ENCODE measurements at regions not wholly inside any gene's neighbourhood (a gene's known extent, or its start where the extent isn't known, plus 50 kb on each side); places are given as distances from the start of the nearest gene placed in this dataset.

DNA sequence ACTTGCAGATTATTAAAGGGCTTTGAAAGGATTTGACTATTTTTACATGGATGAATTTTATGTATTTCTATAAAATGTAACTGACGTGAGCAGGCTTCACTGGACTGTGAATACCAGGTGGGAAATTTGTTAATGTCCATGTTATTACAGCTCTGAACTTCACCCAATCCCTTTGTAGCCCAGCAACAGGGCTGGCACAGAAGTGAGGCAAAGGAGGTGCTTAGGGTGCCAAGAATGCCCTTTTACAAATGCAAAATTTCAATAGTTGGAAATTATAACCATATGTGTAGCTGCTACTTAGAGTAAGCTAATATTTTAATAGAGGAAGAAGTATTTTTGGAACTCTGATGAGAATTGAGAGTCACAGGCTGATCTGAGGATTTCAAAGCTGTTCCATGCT, 53.7 kb upstream of the FAM98A start:
- H4K20me1 ChIP-seq (ENCODE audit: low read depth, low read length): no peaks in the 10 kb centered on the region
- H3K79me2 ChIP-seq (ENCODE audit: insufficient read depth, low read length): no peaks in the 10 kb centered on the region
- H3K9me2 ChIP-seq (replicated peaks; ENCODE audit: insufficient read depth, low read length): no peaks in the 10 kb centered on the region
- H3K9me3 ChIP-seq (ENCODE audit: insufficient read depth, low read length): no peaks in the 10 kb centered on the region
- H3K27me3 ChIP-seq (ENCODE audit: low read length): no peaks in the 10 kb centered on the region
- TF ChIP-seq CTCF (IDR thresholded peaks at IDR 0.05; ENCODE audit: insufficient read depth, low read length, poor library complexity, severe bottlenecking): no peak
- TF ChIP-seq EZH2phosphoT487 (conservative IDR thresholded peaks at IDR 0.05; ENCODE audit: low read length): no peak
- no peak overlapping the region for H3K9ac ChIP-seq (ENCODE audit: low read length)
- H3K4me3 ChIP-seq (ENCODE audit: insufficient read depth, low read length, poor library complexity, severe bottlenecking): no peak overlapping the region
- no peak overlapping the region for H3K4me2 ChIP-seq (ENCODE audit: low read depth, low read length, poor library complexity, severe bottlenecking)
- no peak overlapping the region for H2AFZ ChIP-seq (ENCODE audit: low read depth, low read length, severe bottlenecking)
- no peaks in the 10 kb centered on the region for H3K36me3 ChIP-seq (ENCODE audit: low read length)
- no peak overlapping the region for H3K27ac ChIP-seq (ENCODE audit: low read depth, low read length)
- no peaks in the 10 kb centered on the region for H3F3A ChIP-seq (ENCODE audit: insufficient read depth)

- TF ChIP-seq EZH2phosphoT487 (conservative IDR thresholded peaks at IDR 0.05; ENCODE audit: low read length) (no peak), CTCF (IDR thresholded peaks at IDR 0.05; ENCODE audit: insufficient read depth, low read length, poor library complexity, severe bottlenecking) (no peak)
- H3K79me2 ChIP-seq (ENCODE audit: insufficient read depth, low read length): no peaks in the 10 kb centered on the region
- no peaks in the 10 kb centered on the region for H3K9me3 ChIP-seq (ENCODE audit: insufficient read depth, low read length)
- H3K4me2 ChIP-seq (ENCODE audit: low read depth, low read length, poor library complexity, severe bottlenecking): no peak overlapping the region
- no peaks in the 10 kb centered on the region for H3F3A ChIP-seq (ENCODE audit: insufficient read depth)
- no peaks in the 10 kb centered on the region for H4K20me1 ChIP-seq (ENCODE audit: low read depth, low read length)
- H2AFZ ChIP-seq (ENCODE audit: low read depth, low read length, severe bottlenecking): no peak overlapping the region
- no peak overlapping the region for H3K4me3 ChIP-seq (ENCODE audit: insufficient read depth, low read length, poor library complexity, severe bottlenecking)
- H3K9me2 ChIP-seq (replicated peaks; ENCODE audit: insufficient read depth, low read length): no peaks in the 10 kb centered on the region
- H3K27ac ChIP-seq (ENCODE audit: low read depth, low read length): no peak overlapping the region
- no peak overlapping the region for H3K9ac ChIP-seq (ENCODE audit: low read length)
- no peaks in the 10 kb centered on the region for H3K36me3 ChIP-seq (ENCODE audit: low read length)
- H3K27me3 ChIP-seq (ENCODE audit: low read length): no peaks in the 10 kb centered on the region
Measured at GRCh38 chr2:33650171-33650570, 51.1 kb upstream of the FAM98A start.

Data from SU-DHL-6 (cell line).